ENCODE measurements at regions not wholly inside any gene's neighbourhood (a gene's known extent, or its start where the extent isn't known, plus 50 kb on each side); places are given as distances from the start of the nearest gene placed in this dataset.

DNA sequence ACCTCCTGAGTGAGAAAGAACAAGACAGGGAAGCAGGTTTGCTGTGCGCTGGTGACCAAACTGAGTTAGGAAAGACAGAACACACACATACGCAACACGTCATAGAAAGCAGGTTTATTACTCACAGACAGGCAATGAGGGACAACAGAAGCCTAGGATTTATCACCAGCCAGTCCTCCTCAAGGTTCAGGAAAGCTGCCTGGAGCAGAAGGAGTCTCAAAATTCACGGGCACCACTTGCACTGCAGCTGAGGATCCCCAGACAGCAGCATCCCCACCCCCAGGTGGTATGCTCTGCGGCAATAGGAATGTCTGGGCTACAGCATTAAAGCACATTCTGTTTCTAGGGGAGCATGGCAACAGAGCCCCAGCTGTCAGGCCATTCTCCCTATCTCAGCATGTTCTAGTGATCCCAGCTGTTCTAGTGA is 284.4 kb upstream of the RGPD4 start:
- intact Hi-C loops (cut with DNase I), result no loop called here
- Histone ChIP-seq H3K4me3 (no peak overlapping the region), H3K9me3 (no peaks in the 10 kb centered on the region), H3K27me3 (peaks cover 0 to 8% (median 0%) of the 10 kb centered on the region in 4 donors), H3K4me1 (no peaks in the 10 kb centered on the region), H3K27ac (replicated peaks in 1 of 4) (no peak overlapping the region), H3K36me3 (no peaks in the 10 kb centered on the region)
- no peak for DNase-seq (ENCODE audit: extremely low spot score)
- WGBS, result 55% methylated on average over 5 of the region's 5 CpGs
- TF ChIP-seq POLR2AphosphoS5 (IDR thresholded peaks at IDR 0.05) (no peak), CTCF (IDR thresholded peaks at IDR 0.05) (no peak), EP300 (IDR thresholded peaks at IDR 0.05) (no peak), POLR2A (IDR thresholded peaks at IDR 0.05; ENCODE audit: low read depth) (no peak)

DNA sequence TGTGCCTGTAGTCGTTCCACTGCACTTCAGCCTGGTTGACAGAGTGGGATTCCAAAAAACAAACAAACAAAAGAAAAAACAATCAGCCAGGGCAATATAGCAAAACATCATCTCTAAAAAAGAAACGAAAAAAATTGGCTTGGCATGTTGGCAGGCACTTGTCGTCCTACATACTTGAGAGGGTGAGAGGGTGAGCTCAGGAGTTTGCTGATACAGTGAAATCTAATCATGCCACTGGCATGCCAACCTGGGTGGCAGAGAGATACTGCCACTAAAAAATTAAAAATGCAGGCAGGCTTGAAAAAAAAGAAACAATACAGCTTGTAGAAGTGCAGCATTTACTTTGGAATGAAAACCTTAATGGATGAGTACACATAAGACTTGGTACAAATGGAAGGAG is 282.9 kb upstream of the RGPD4 start:
- H3K4me3 ChIP-seq, result no peak overlapping the region
- H3K9me3 ChIP-seq, result no peaks in the 10 kb centered on the region
- no peaks in the 10 kb centered on the region for H3K4me1 ChIP-seq
- TF ChIP-seq CTCF (IDR thresholded peaks at IDR 0.05) (no peak), POLR2A (IDR thresholded peaks at IDR 0.05; ENCODE audit: low read depth) (no peak), POLR2AphosphoS5 (IDR thresholded peaks at IDR 0.05) (no peak), EP300 (IDR thresholded peaks at IDR 0.05) (no peak)
- no peak for DNase-seq (ENCODE audit: extremely low spot score)
- H3K27me3 ChIP-seq, result peaks cover 0 to 8% (median 0%) of the 10 kb centered on the region in 4 donors
- H3K36me3 ChIP-seq, result no peaks in the 10 kb centered on the region
- no peak overlapping the region for H3K27ac ChIP-seq (replicated peaks in 1 of 4)
- intact Hi-C loops (cut with DNase I), result no loop called here
- WGBS, result 75% methylated on average over 3 of the region's 3 CpGs

- no peaks in the 10 kb centered on the region for H3K9me3 ChIP-seq
- intact Hi-C loops (cut with DNase I), result no loop called here
- H3K4me1 ChIP-seq, result no peaks in the 10 kb centered on the region
- no peaks in the 10 kb centered on the region for H3K36me3 ChIP-seq
- TF ChIP-seq POLR2AphosphoS5 (IDR thresholded peaks at IDR 0.05) (no peak), EP300 (IDR thresholded peaks at IDR 0.05) (no peak), POLR2A (IDR thresholded peaks at IDR 0.05; ENCODE audit: low read depth) (no peak), CTCF (IDR thresholded peaks at IDR 0.05) (no peak)
- H3K27ac ChIP-seq (replicated peaks in 1 of 4), result no peak overlapping the region
- no peak overlapping the region for H3K4me3 ChIP-seq
- no peak for DNase-seq (ENCODE audit: extremely low spot score)
- WGBS, result 96% methylated on average over 11 of the region's 11 CpGs
- peaks cover 0 to 8% (median 0%) of the 10 kb centered on the region in 4 donors for H3K27me3 ChIP-seq
Observed at GRCh38 chr2:107545066-107545465, 281.6 kb upstream of the RGPD4 start.

DNA sequence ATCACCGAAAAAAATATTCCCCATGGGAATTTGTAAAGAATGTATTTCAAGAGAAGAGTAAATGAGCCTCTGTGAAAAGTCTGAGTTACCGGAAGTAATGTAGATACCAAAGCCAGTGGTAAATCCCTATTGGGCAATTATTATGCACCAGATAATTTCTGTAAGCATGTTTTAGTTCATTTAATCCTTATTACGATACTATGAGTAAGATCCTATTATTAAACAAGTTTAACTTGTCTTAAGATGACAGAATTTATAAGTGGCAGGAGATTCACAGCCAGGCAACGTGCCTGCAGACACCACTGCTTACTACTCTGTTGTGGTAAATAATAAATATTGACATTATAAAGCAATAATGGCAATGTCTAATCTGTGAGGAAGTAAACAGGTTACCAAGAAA is 280.8 kb upstream of the RGPD4 start:
- TF ChIP-seq EP300 (IDR thresholded peaks at IDR 0.05) (no peak), CTCF (IDR thresholded peaks at IDR 0.05) (no peak)
- no peaks in the 10 kb centered on the region for H3K9me3 ChIP-seq
- DNase-seq (ENCODE audit: extremely low spot score), result no peak
- H3K27ac ChIP-seq (replicated peaks in 1 of 4), result no peak overlapping the region
- no peaks in the 10 kb centered on the region for H3K36me3 ChIP-seq
- intact Hi-C loops (cut with DNase I), result no loop called here
- WGBS, result 70% methylated on average over 4 of the region's 4 CpGs
- peaks cover 0 to 8% (median 0%) of the 10 kb centered on the region in 4 donors for H3K27me3 ChIP-seq
- no peak overlapping the region for H3K4me3 ChIP-seq
- no peaks in the 10 kb centered on the region for H3K4me1 ChIP-seq

GRCh38 chr2:107548216-107548615 is 278.5 kb upstream of the RGPD4 start:
- intact Hi-C loops (cut with DNase I), result no loop called here
- no peak overlapping the region for H3K27ac ChIP-seq (replicated peaks in 1 of 4)
- WGBS, result 89% methylated on average over 1 of the region's 1 CpG
- no peaks in the 10 kb centered on the region for H3K36me3 ChIP-seq
- H3K4me1 ChIP-seq, result no peaks in the 10 kb centered on the region
- TF ChIP-seq POLR2A (IDR thresholded peaks at IDR 0.05; ENCODE audit: low read depth) (no peak), POLR2AphosphoS5 (IDR thresholded peaks at IDR 0.05) (no peak), CTCF (IDR thresholded peaks at IDR 0.05) (no peak), EP300 (IDR thresholded peaks at IDR 0.05) (no peak)
- no peaks in the 10 kb centered on the region for H3K9me3 ChIP-seq
- no peak overlapping the region for H3K4me3 ChIP-seq
- DNase-seq (ENCODE audit: extremely low spot score), result no peak
- no peaks in the 10 kb centered on the region for H3K27me3 ChIP-seq

All from esophagus muscularis mucosa (tissue), 4 donors.